ENCODE measurements at regions not wholly inside any gene's neighbourhood (a gene's known extent, or its start where the extent isn't known, plus 50 kb on each side); places are given as distances from the start of the nearest gene placed in this dataset.

DNA sequence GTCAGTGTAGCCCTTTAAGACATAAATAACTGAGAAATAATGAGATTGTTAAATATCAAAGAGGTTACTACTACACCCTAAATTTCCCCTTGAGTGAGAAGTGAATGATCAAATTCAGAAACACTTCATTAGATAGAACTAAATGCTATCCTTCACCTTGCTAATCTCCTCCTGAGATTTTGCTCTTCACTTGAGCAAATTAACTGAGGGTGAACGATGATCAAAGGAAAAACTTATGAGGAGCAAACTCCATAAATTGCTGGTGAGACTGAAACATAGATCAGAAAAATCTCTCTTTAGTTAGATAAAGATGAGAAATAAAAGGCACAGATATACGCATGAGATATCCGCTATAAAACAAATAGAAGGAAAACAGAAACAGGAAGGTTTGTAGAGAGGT is 63.1 kb upstream of the TANC1 start:
- TF ChIP-seq, protein P1, sequence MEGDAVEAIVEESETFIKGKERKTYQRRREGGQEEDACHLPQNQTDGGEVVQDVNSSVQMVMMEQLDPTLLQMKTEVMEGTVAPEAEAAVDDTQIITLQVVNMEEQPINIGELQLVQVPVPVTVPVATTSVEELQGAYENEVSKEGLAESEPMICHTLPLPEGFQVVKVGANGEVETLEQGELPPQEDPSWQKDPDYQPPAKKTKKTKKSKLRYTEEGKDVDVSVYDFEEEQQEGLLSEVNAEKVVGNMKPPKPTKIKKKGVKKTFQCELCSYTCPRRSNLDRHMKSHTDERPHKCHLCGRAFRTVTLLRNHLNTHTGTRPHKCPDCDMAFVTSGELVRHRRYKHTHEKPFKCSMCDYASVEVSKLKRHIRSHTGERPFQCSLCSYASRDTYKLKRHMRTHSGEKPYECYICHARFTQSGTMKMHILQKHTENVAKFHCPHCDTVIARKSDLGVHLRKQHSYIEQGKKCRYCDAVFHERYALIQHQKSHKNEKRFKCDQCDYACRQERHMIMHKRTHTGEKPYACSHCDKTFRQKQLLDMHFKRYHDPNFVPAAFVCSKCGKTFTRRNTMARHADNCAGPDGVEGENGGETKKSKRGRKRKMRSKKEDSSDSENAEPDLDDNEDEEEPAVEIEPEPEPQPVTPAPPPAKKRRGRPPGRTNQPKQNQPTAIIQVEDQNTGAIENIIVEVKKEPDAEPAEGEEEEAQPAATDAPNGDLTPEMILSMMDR (IDR thresholded peaks at IDR 0.05), result no peak
- TF ChIP-seq POLR2AphosphoS5 (IDR thresholded peaks at IDR 0.05), result no peak
- no peak for TF ChIP-seq POLR2A (IDR thresholded peaks at IDR 0.05)
- no peaks in the 10 kb centered on the region for H3K4me1 ChIP-seq
- no peak for DNase-seq (ENCODE audit: low spot score in 2 of 2)
- no peak overlapping the region for H3K27ac ChIP-seq
- intact Hi-C loops (cut with DNase I; ENCODE audit: low total_unique reads), result no loop called here
- H3K27me3 ChIP-seq, result no peaks in the 10 kb centered on the region
- H3K4me3 ChIP-seq, result no peak overlapping the region
- H3K36me3 ChIP-seq, result no peaks in the 10 kb centered on the region
- H3K9me3 ChIP-seq, result no peaks in the 10 kb centered on the region

DNA sequence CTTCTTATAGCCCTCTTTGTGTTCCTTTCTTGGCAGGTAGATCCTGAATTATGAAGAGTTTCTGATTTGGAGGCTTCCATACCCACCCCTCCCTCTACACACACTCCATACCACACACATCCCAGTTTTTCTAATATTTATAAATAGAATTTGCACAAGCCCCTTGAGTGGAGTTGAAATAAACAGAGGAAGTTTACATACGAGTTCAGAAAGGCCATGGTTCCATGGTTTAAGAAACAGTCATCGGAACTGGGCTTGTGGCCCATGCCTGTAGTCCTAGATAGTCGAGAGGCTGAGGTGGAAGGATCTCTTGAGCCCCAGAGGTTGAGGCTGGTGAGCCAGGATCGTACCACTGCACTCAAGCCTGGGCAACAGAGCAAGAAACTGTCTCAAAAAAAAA is 62.7 kb upstream of the TANC1 start:
- intact Hi-C loops (cut with DNase I; ENCODE audit: low total_unique reads), result no loop called here
- Histone ChIP-seq H3K36me3 (no peaks in the 10 kb centered on the region), H3K4me3 (no peak overlapping the region), H3K27ac (no peak overlapping the region), H3K27me3 (no peaks in the 10 kb centered on the region), H3K9me3 (no peaks in the 10 kb centered on the region), H3K4me1 (no peaks in the 10 kb centered on the region)
- DNase-seq (ENCODE audit: low spot score in 2 of 2), result no peak
- TF ChIP-seq, protein P1 (IDR thresholded peaks at IDR 0.05), result no peak
- TF ChIP-seq POLR2AphosphoS5 (IDR thresholded peaks at IDR 0.05) (no peak), POLR2A (IDR thresholded peaks at IDR 0.05) (no peak)

DNA sequence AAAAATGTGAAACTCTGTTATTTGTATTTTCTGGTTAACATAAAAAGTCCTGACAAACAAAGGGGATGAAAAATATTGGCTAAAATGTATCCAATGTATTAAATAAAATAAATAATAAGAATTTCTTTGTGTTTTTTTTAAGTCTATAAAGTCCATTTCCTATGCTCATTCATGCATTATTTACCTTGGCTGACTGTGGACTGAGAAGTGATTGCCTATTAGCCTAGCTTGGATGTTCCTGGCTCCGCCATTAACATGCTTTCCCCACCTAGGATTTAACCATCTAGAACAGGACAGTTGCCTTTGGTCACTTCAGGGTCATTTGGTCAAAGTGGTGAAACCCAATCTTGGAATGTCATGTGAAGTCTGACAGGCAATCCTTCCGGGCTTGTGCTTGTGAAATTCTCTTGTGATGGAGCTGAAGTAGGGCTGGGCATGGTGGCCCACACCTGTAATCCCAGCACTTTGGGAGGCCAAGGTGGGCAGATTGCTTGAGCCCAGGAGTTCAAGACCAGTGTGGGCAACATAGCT is 60.4 kb upstream of the TANC1 start:
- H3K9me3 ChIP-seq, result no peaks in the 10 kb centered on the region
- no peaks in the 10 kb centered on the region for H3K27me3 ChIP-seq
- H3K4me1 ChIP-seq, result no peaks in the 10 kb centered on the region
- H3K4me3 ChIP-seq, result no peak overlapping the region
- no peak for DNase-seq (ENCODE audit: low spot score in 2 of 2)
- no peaks in the 10 kb centered on the region for H3K36me3 ChIP-seq
- no peak for TF ChIP-seq POLR2A (IDR thresholded peaks at IDR 0.05)
- TF ChIP-seq, protein P1 (IDR thresholded peaks at IDR 0.05), result no peak
- no peak for TF ChIP-seq POLR2AphosphoS5 (IDR thresholded peaks at IDR 0.05)
- no peak overlapping the region for H3K27ac ChIP-seq
- intact Hi-C loops (cut with DNase I; ENCODE audit: low total_unique reads), result no loop called here

DNA sequence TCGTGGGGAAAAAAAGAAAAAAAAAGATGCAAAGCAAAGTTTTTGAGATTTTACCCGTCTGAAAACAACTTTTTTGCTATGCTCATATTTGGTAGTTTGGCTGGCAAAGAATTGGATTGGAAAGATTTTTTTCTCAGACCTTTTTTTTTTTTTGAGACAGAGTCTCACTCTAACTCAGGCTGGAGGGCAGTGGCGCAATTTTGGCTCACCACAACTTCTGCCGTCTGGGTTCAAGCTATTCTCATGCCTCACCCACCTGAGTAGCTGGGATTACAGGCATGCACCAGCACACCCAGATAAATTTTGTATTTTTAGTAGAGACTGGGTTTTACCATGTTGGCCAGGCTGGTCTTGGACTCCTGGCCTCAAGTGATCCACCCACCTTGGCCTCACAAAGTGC is 56.3 kb upstream of the TANC1 start:
- H3K27me3 ChIP-seq, result no peaks in the 10 kb centered on the region
- no peaks in the 10 kb centered on the region for H3K9me3 ChIP-seq
- H3K36me3 ChIP-seq, result no peaks in the 10 kb centered on the region
- H3K4me3 ChIP-seq, result no peak overlapping the region
- H3K27ac ChIP-seq, result no peak overlapping the region
- TF ChIP-seq POLR2AphosphoS5 (IDR thresholded peaks at IDR 0.05), result no peak
- TF ChIP-seq POLR2A (IDR thresholded peaks at IDR 0.05), result no peak
- TF ChIP-seq, protein P1 (IDR thresholded peaks at IDR 0.05), result no peak
- DNase-seq (ENCODE audit: low spot score in 2 of 2), result no peak
- intact Hi-C loops (cut with DNase I; ENCODE audit: low total_unique reads), result no loop called here
- no peaks in the 10 kb centered on the region for H3K4me1 ChIP-seq

DNA sequence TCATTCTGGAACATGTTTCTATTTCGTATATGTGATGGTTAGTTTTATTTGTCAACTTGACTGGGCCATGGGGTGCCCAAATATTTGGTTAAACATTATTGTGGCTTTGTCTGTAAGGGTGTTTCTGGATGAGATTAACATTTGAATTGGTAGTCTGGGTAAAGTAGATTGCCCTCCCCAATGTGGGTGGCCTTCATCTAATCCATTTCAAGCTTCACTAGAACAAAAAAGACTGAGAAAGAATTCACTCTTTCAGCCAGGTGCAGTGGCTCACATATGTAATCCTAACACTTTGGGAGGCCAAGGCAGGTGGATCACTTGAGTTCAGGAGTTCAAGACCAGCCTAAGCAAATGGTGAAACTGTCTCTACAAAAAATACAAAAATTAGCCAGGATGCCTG is 55.7 kb upstream of the TANC1 start:
- Histone ChIP-seq H3K9me3 (no peaks in the 10 kb centered on the region), H3K4me1 (no peaks in the 10 kb centered on the region), H3K27me3 (no peaks in the 10 kb centered on the region), H3K27ac (no peak overlapping the region), H3K36me3 (no peaks in the 10 kb centered on the region), H3K4me3 (no peak overlapping the region)
- TF ChIP-seq POLR2AphosphoS5 (IDR thresholded peaks at IDR 0.05) (no peak), POLR2A (IDR thresholded peaks at IDR 0.05) (no peak)
- TF ChIP-seq, protein P1 (IDR thresholded peaks at IDR 0.05), result no peak
- intact Hi-C loops (cut with DNase I; ENCODE audit: low total_unique reads), result no loop called here
- no peak for DNase-seq (ENCODE audit: low spot score in 2 of 2)
